Mesendoderm (in vitro differentiated cells): ENCODE measurements at regions not wholly inside any gene's neighbourhood (a gene's known extent, or its start where the extent isn't known, plus 50 kb on each side); places are given as distances from the start of the nearest gene placed in this dataset.

Source experiments
- DNase-seq: peaks from one replicate; pipeline ENCODE4 v3.0.0; 2013
- H2AK5ac ChIP-seq: 2 replicates; pipeline ENCODE4 v1.6.1; 2013; ENCODE audit warnings: low read length, inconsistent platforms
- H2BK120ac ChIP-seq: 2 replicates; pipeline ENCODE4 v1.6.1; 2013; ENCODE audit warnings: low read depth, mild to moderate bottlenecking, low read length, moderate library complexity, mixed read lengths
- H2BK15ac ChIP-seq: replicated peaks from 2 replicates; pipeline ENCODE4 v1.6.1; 2013; ENCODE audit warnings: low read depth, mild to moderate bottlenecking, moderate library complexity
- H2BK5ac ChIP-seq: 2 replicates; pipeline ENCODE4 v1.6.1; 2013; ENCODE audit warnings: low read length, inconsistent platforms
- H3K18ac ChIP-seq: 2 replicates; pipeline ENCODE4 v1.6.1; 2013; ENCODE audit warnings: mild to moderate bottlenecking, low read length, mixed read lengths
- H3K23ac ChIP-seq: one replicate; pipeline ENCODE4 v1.6.1; 2013; ENCODE audit warnings: low read length
- H3K27ac ChIP-seq: 2 replicates; pipeline ENCODE4 v1.5.1; 2013; ENCODE audit warnings: low read depth, mild to moderate bottlenecking, inconsistent platforms, low read length, moderate library complexity
- H3K27me3 ChIP-seq: 2 replicates; pipeline ENCODE4 v1.6.1; 2013; ENCODE audit warnings: low read length, control low read depth, mild to moderate bottlenecking, inconsistent platforms; ENCODE audit not compliant: insufficient read depth, poor library complexity
- H3K36me3 ChIP-seq: 2 replicates; pipeline ENCODE4 v1.6.1; 2013; ENCODE audit warnings: low read length, inconsistent platforms; ENCODE audit not compliant: control insufficient read depth, insufficient read depth
- H3K4ac ChIP-seq: one replicate; pipeline ENCODE4 v1.6.1; 2013; ENCODE audit warnings: low read depth, mild to moderate bottlenecking, low read length, moderate library complexity
- H3K4me1 ChIP-seq: 2 replicates; pipeline ENCODE4 v1.6.1; 2013; ENCODE audit warnings: low read depth, low read length, inconsistent platforms; ENCODE audit not compliant: control insufficient read depth
- H3K4me2 ChIP-seq: 2 replicates; pipeline ENCODE4 v1.6.1; 2013; ENCODE audit warnings: low read length
- H3K4me3 ChIP-seq: 2 replicates; pipeline ENCODE4 v1.5.1; 2013; ENCODE audit warnings: mild to moderate bottlenecking, low read length
- H3K56ac ChIP-seq: one replicate; pipeline ENCODE4 v1.6.1; 2013; ENCODE audit warnings: low read length
- H3K79me1 ChIP-seq: 2 replicates; pipeline ENCODE4 v1.6.1; 2013; ENCODE audit warnings: low read length, inconsistent platforms
- H3K79me2 ChIP-seq: 2 replicates; pipeline ENCODE4 v1.6.1; 2013; ENCODE audit warnings: mild to moderate bottlenecking, low read length; ENCODE audit not compliant: control insufficient read depth, insufficient read depth
- H3K9ac ChIP-seq: 2 replicates; pipeline ENCODE4 v1.6.1; 2013; ENCODE audit warnings: low read length, inconsistent platforms
- H4K5ac ChIP-seq: one replicate; pipeline ENCODE4 v1.6.1; 2013; ENCODE audit warnings: low read length
- H4K8ac ChIP-seq: one replicate; pipeline ENCODE4 v1.6.1; 2013; ENCODE audit warnings: low read depth, mild to moderate bottlenecking, control low read depth, low read length, moderate library complexity
- WGBS: extraction: QIAGEN DNeasy Blood & Tissue Kit; methylation state at CpG from one replicate; pipeline ENCODE4 v1.1.7; 2013; ENCODE audit warnings: low lambda C conversion rate, missing lambda C conversion rate; ENCODE audit not compliant: insufficient coverage; ENCODE audit errors: extremely low coverage; 5-methylcytosine and 5-hydroxymethylcytosine counted together

GRCh38 chr17:22459331-22459952 is 767.1 kb downstream of the KCNJ18 start:
- H3K79me1 ChIP-seq: no peaks in the 10 kb centered on the region
- no peak overlapping the region for H3K4me2 ChIP-seq
- H3K79me2 ChIP-seq: no peaks in the 10 kb centered on the region
- no peaks in the 10 kb centered on the region for H3K27me3 ChIP-seq
- H2AK5ac ChIP-seq: no peak overlapping the region
- H3K4me3 ChIP-seq: no peak overlapping the region
- no peak overlapping the region for H3K18ac ChIP-seq
- no peak overlapping the region for H3K9ac ChIP-seq
- no peaks in the 10 kb centered on the region for H3K36me3 ChIP-seq
- H2BK5ac ChIP-seq: no peak overlapping the region
- H3K4ac ChIP-seq: no peak overlapping the region
- no peaks in the 10 kb centered on the region for H3K4me1 ChIP-seq
- H4K8ac ChIP-seq: no peak overlapping the region
- H4K5ac ChIP-seq: no peak overlapping the region
- H3K23ac ChIP-seq: no peak overlapping the region
- no peak overlapping the region for H3K56ac ChIP-seq
- no peak overlapping the region for H2BK120ac ChIP-seq
- no peak for DNase-seq
- no peak overlapping the region for H3K27ac ChIP-seq
- WGBS: no CpG with 5 or more reads among the region's 12 CpGs
- H2BK15ac ChIP-seq: no peak overlapping the region

- no peak overlapping the region for H3K23ac ChIP-seq
- DNase-seq: no peak
- H3K56ac ChIP-seq: no peak overlapping the region
- no peak overlapping the region for H2BK15ac ChIP-seq
- H3K79me2 ChIP-seq: no peaks in the 10 kb centered on the region
- H3K4me1 ChIP-seq: no peaks in the 10 kb centered on the region
- no peak overlapping the region for H3K4ac ChIP-seq
- no peaks in the 10 kb centered on the region for H3K27me3 ChIP-seq
- H2BK5ac ChIP-seq: no peak overlapping the region
- WGBS: no CpG with 5 or more reads among the region's 15 CpGs
- no peak overlapping the region for H3K18ac ChIP-seq
- H3K4me2 ChIP-seq: no peak overlapping the region
- H3K9ac ChIP-seq: no peak overlapping the region
- H3K4me3 ChIP-seq: no peak overlapping the region
- no peak overlapping the region for H2BK120ac ChIP-seq
- H4K5ac ChIP-seq: no peak overlapping the region
- no peaks in the 10 kb centered on the region for H3K36me3 ChIP-seq
- H2AK5ac ChIP-seq: no peak overlapping the region
- no peaks in the 10 kb centered on the region for H3K79me1 ChIP-seq
- H3K27ac ChIP-seq: no peak overlapping the region
- no peak overlapping the region for H4K8ac ChIP-seq
Observed at GRCh38 chr17:22459953-22460350, 767.6 kb downstream of the KCNJ18 start.

GRCh38 chr17:22460461-22461063 is 768.2 kb downstream of the KCNJ18 start:
- Histone ChIP-seq H2BK5ac (no peak overlapping the region), H3K4me2 (no peak overlapping the region), H3K18ac (no peak overlapping the region), H3K4me3 (no peak overlapping the region), H3K79me2 (no peaks in the 10 kb centered on the region), H3K27me3 (no peaks in the 10 kb centered on the region), H3K56ac (no peak overlapping the region), H2BK120ac (no peak overlapping the region), H3K9ac (no peak overlapping the region), H3K23ac (no peak overlapping the region), H2AK5ac (no peak overlapping the region), H4K8ac (no peak overlapping the region), H3K4ac (no peak overlapping the region), H3K4me1 (no peaks in the 10 kb centered on the region), H3K79me1 (no peaks in the 10 kb centered on the region), H4K5ac (no peak overlapping the region), H3K27ac (no peak overlapping the region), H3K36me3 (no peaks in the 10 kb centered on the region), H2BK15ac (no peak overlapping the region)
- DNase-seq: no peak
- WGBS: no CpG with 5 or more reads among the region's 6 CpGs

- H3K79me1 ChIP-seq: no peaks in the 10 kb centered on the region
- no peak for DNase-seq
Observed at GRCh38 chr17:22461460-22462145, 769.3 kb downstream of the KCNJ18 start.

GRCh38 chr17:22462461-22462860 is 770.1 kb downstream of the KCNJ18 start:
- no peak overlapping the region for H2BK5ac ChIP-seq
- no peak overlapping the region for H2BK120ac ChIP-seq
- H3K4me3 ChIP-seq: no peak overlapping the region
- no peak overlapping the region for H3K23ac ChIP-seq
- H3K9ac ChIP-seq: no peak overlapping the region
- DNase-seq: no peak
- no peaks in the 10 kb centered on the region for H3K79me1 ChIP-seq
- H3K18ac ChIP-seq: no peak overlapping the region
- H3K4ac ChIP-seq: no peak overlapping the region
- no peak overlapping the region for H2BK15ac ChIP-seq
- no peaks in the 10 kb centered on the region for H3K36me3 ChIP-seq
- H3K56ac ChIP-seq: no peak overlapping the region
- no CpG with 5 or more reads among the region's 6 CpGs for WGBS
- H3K27me3 ChIP-seq: no peaks in the 10 kb centered on the region
- no peak overlapping the region for H3K27ac ChIP-seq
- H3K79me2 ChIP-seq: no peaks in the 10 kb centered on the region
- no peak overlapping the region for H2AK5ac ChIP-seq
- H4K8ac ChIP-seq: no peak overlapping the region
- H4K5ac ChIP-seq: no peak overlapping the region
- no peak overlapping the region for H3K4me2 ChIP-seq
- no peaks in the 10 kb centered on the region for H3K4me1 ChIP-seq

More at GRCh38 chr17:22461460-22462145, 769.3 kb downstream of the KCNJ18 start:
- no peak overlapping the region for H4K5ac ChIP-seq
- no peak overlapping the region for H2BK15ac ChIP-seq
- no peak overlapping the region for H3K4me2 ChIP-seq
- H3K9ac ChIP-seq: no peak overlapping the region
- H3K27me3 ChIP-seq: no peaks in the 10 kb centered on the region
- H3K36me3 ChIP-seq: no peaks in the 10 kb centered on the region
- WGBS: no CpG with 5 or more reads among the region's 14 CpGs
- no peak overlapping the region for H3K56ac ChIP-seq
- H2AK5ac ChIP-seq: no peak overlapping the region
- H3K4me1 ChIP-seq: no peaks in the 10 kb centered on the region
- no peak overlapping the region for H3K4me3 ChIP-seq
- H2BK120ac ChIP-seq: no peak overlapping the region
- no peak overlapping the region for H4K8ac ChIP-seq
- H3K27ac ChIP-seq: no peak overlapping the region
- H2BK5ac ChIP-seq: no peak overlapping the region
- no peak overlapping the region for H3K18ac ChIP-seq
- H3K23ac ChIP-seq: no peak overlapping the region
- no peaks in the 10 kb centered on the region for H3K79me2 ChIP-seq
- H3K4ac ChIP-seq: no peak overlapping the region
